CD4-positive, alpha-beta T cell treated with Interleukin-1 beta for 1 hour (primary cell): ENCODE measurements at regions not wholly inside any gene's neighbourhood (a gene's known extent, or its start where the extent isn't known, plus 50 kb on each side); places are given as distances from the start of the nearest gene placed in this dataset.
"Not testable (repeated sequence)": the region's sequence is repeated elsewhere in the genome, so short reads cannot be mapped to it uniquely, and the experiment has no call there.

Source experiments
- DNase-seq, 2 donors: peaks; one replicate each; pipeline ENCODE4 v3.0.0-alpha.2; 2020 to 2022

DNA sequence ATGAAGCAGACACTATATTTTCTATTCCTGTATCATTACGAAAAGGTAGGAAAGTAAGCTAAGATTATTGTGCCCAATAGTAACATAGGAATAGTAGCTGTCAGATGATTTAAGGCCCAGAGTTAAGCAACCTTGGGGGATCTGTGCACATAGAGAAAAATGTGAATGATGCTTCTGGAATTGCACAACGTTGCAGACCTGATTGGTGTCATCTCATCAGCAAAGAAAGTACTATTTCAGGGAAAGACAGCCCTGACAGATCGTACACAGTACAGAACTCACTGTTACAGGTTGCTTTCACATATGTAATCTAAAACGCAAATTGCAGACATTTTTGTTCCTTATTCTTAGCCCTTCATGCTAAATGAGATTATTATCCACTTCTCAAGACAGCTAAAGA, 535.9 kb downstream of the TRIB2 start:
- DNase-seq, result no peak

DNA sequence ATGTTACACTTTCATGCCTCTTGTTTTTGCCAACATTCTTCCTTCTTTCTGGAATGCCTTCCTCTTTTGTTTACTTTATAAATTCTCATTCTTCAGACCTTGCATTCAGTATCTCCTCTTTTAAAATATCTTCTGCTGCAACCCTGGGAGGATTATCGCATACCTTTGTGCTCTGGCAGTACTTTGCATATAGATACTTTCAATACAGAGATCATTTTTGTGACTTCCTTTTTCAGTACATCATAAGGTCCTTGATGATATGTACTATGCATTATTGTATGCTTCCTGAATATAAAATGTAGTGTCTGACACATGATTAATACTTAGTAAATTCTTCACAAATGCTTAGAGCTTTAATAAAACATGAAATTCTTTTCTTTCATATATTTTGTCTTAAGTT, 538.7 kb downstream of the TRIB2 start:
- DNase-seq, result no peak

- DNase-seq, result no peak
These were observed 543.7 kb downstream of the TRIB2 start for GRCh38 chr2:13260402-13260801.

DNA sequence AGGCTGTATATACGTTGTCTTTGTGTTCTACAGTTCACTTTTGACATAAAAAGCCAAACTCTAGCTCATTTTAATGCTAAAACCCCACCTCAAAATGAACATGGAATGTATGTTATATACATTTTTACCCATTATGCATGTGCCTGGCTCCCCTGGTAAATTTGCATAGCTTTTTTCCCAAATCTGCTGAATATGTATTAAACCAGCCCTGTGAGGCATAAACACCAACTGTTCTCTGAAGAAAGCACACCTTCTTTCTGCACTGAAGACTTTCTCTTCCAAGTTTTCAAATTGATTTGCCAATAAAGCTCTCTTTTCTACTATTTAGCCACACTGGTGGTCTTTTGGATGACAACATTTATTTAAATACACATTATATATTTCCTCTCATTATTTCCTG, 549.4 kb downstream of the TRIB2 start:
- DNase-seq, result no peak

- DNase-seq, result no peak
These were observed 568.0 kb downstream of the TRIB2 start for GRCh38 chr2:13284688-13285087.

DNA sequence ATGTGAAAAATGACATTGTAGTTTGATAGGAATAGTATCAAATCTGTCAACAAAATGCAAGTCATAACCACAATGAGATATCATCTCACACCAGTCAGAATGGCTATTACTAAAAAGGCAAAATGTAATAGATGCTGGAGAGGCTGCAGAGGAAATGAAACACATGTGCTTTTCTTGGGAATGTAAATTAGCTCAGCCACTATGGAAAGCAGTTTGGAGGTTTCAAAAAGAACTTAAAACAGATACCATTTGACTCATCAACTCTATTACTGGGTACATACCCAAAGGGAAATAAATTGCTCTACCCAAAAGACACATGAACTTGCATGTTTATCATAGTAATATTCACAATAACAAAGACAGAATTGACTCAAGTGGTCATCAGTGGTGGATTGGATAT, 572.6 kb downstream of the TRIB2 start:
- DNase-seq, result no peak

DNA sequence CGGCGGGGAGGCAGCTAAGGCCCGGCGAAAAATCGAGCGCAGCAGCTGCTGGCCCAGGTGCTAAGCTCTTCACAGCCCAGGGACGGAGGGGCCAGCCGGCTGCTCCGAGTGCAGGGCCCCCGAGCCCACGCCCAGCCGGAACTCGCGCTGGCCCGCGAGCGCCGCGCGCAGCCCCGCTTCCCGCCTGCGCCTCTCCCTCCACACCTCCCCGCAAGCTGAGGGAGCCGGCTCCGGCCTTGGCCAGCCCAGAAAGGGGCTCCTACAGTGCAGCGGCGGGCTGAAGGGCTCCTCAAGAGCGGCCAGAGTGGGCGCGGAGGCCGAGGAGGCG, 591.7 kb downstream of the TRIB2 start:
- not testable (repeated sequence) for DNase-seq

GRCh38 chr2:13308989-13309388, 592.3 kb downstream of the TRIB2 start:
- DNase-seq, result no peak

DNA sequence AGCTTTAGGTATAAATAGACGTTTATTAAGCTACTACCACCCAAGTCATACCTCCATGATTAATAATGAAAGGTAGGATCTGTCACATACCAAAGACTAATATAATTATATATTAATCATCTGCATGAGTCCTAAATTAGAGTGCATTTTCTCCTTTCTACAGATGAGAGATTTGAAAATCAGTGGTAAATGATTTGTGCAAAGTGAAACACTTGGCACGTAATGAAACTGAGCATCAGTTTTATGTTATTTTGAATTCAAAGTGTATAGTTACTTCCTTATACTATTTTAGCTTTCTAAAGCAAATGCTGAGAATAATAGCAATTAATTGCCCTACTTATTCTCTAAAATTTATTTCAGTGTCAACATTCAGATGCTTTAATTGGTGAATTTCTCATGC, 615.3 kb downstream of the TRIB2 start:
- no peak for DNase-seq

DNA sequence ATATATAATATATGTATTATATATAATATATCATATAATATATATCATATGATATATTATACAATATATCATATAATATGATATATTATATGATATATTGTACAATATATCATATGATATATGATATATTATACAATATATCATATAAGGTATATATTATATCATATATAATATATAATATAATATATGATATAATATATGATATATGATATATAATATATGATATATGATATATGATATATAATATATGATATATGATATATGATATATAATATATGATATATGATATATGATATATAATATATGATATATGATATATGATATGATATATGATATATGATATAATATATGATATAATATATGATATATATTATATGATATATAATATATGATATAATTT, 617.3 kb downstream of the TRIB2 start:
- not testable (repeated sequence) for DNase-seq

DNA sequence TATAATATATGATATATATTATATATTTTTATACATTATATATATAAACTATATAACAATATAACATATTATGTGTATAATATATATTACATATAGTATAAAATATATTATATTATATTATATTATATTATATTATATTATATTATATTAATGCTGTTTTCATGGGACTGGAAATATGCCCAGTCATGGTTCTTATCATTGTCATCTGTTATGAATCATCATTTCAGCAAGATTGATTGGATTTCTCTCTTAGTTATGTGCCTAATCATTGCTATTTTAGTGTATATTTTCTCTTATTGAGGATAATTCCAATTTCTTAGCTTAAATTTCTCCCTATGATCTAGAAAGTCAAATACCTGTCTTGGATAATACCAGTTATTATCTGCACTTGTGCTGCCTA, 617.8 kb downstream of the TRIB2 start:
- no peak for DNase-seq

GRCh38 chr2:13335862-13336535, 619.3 kb downstream of the TRIB2 start:
- DNase-seq, result no peak

GRCh38 chr2:13351068-13351467, 634.3 kb downstream of the TRIB2 start:
- no peak for DNase-seq

DNA sequence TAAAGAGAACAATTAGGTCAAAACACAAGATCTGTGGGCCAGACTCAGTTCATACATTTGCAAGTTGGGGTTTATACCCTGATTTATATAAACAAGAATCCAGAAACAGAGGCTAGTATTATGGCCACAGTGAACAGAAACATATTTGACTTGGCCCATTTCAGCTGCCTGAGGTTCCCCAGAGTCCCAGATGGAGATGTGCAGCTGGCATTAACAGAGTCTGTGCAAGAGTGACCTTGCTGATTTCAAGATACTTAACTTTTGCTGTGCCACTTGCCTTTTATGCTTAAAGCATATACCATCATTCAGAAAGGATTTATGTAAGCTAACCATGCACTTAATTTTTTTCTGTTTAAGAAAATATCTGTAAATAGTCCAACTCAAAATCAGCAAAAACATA, 636.3 kb downstream of the TRIB2 start:
- DNase-seq, result no peak

DNA sequence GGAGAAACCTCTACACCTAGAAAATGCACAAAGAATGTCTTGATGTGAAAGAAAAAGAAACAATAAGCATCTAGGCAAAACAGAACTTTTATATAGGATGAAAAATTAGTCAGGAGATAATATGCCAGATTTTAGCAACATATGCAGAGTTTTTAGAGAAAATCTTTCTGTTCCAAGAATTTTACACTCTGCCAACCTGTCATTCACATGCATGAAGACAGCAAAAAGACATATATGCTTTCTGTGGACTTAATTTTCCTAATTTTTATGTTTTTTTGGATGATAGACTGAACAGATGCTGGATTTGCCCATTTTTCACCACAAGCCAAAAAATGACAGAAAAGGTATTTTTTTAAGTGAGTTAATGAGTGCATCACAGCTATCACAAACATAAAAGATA, 637.3 kb downstream of the TRIB2 start:
- DNase-seq, result no peak

GRCh38 chr2:13381928-13382327, 665.2 kb downstream of the TRIB2 start:
- not testable (repeated sequence) for DNase-seq

DNA sequence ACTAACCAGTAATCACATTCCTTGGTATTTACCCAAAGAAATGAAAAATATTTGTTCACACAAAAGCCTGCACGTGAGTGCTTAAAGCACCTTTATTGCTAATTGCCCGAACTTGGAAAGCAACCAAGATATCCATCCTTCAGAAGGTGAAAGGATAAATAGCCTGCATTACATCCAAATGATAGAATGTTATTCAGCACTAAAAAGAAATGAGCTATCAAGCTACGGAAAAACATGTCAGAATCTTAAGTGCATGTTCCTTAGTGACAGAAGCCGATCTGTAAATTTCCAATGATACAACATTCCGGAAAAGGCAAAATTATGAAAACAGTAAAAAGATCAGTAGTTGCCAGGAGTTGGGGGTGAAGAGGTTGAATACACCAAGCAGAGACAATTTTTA, 672.4 kb downstream of the TRIB2 start:
- not testable (repeated sequence) for DNase-seq

- no peak for DNase-seq
These were observed 673.9 kb downstream of the TRIB2 start for GRCh38 chr2:13390676-13391075.

GRCh38 chr2:13401312-13401711, 684.6 kb downstream of the TRIB2 start:
- no peak for DNase-seq

GRCh38 chr2:13413989-13414388, 697.3 kb downstream of the TRIB2 start:
- no peak for DNase-seq

DNA sequence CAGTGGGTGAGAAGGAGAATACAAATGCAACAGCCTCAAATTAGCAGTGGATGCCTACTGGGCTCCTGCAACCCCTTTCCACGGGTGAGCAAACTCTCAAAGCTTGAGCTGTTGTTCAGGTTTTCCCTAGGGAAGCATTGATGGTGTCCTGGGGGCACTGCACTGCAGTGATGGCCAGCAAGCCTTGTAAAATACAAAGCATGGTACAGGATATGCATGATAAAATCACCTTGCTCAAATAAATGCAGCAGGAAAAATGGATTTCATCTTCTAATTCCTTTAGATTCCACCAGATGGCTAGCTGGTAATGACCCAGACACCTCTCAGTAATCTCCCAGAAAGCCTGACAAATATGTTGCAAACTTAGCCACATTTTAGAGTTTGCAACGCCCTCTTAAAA, 698.2 kb downstream of the TRIB2 start:
- DNase-seq, result no peak

DNA sequence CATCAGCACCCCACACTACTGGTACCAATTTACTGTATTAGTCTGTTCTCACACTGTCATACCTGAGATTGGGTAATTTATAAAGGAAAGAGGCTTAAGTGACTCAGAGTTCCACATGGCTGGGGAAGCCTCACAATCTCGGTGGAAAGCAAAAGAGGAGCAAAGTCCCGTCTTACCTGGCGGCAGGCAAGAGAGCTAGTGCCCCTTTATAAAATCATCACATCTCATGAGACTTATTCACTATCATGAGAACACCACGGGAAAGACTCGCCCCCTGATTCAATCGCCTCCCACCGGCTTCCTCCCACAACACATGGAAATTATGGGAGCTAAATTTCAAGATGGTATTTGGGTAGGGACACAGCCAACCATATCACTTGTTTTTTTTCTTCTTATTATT, 717.2 kb downstream of the TRIB2 start:
- no peak for DNase-seq

GRCh38 chr2:13443554-13444261, 727.0 kb downstream of the TRIB2 start:
- DNase-seq, result not testable (repeated sequence)

DNA sequence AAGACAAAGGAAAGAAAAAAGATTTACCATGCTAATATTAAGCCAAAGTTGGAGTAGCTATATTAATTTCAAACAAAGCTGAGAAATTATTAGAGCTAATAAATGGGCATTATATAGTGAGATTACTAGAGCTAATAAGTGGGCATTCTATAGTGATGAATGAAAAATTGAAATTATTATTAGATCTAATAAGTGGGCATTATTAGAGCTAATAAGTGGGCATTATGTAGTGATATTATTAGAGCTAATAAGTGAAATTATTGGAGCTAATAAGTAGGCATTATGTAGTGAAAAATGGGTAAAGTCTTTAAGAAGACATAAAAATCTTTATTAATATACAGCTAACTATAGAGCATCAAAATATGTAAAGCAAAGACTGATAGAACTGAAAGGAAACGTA, 745.7 kb downstream of the TRIB2 start:
- DNase-seq, result no peak

GRCh38 chr2:13466076-13466475, 749.3 kb downstream of the TRIB2 start:
- DNase-seq, result no peak
